22Rv1 (cell line): ENCODE measurements at regions not wholly inside any gene's neighbourhood (a gene's known extent, or its start where the extent isn't known, plus 50 kb on each side); places are given as distances from the start of the nearest gene placed in this dataset.

ENCODE experiments used
- H3K27ac ChIP-seq: fragments of 450-650 bp; 2 replicates; pipeline ENCODE4 v1.5.1; 2017
- ZFX ChIP-seq: fragments of 450-650 bp; IDR thresholded peaks from 2 replicates; pipeline ENCODE4 v1.6.1; 2017; ENCODE audit warnings: antibody characterized with exemption, borderline replicate concordance
- TF ChIP-seq, protein P1 (sequence below): fragments of 450-650 bp; IDR thresholded peaks from 2 replicates; pipeline ENCODE4 v1.5.1; 2017; ENCODE audit warnings: mild to moderate bottlenecking

DNA sequence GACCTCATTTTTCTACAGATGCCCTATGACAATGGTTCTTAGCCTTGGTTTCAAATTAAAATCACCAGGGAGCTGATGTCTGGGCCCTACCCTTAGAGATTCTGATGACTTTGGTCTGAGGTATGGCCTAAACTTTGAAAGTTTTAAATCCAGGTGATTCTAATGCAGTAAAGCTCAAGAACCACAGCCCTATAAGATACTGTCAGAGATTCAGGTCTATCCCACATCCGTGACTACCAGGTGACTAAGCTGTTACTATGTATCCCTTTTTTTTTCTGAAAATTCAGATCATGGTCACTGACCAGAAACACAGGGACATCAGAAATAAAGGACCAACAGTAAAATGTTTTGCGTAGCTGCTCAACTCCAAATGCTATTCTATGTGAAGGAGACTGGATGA lies 148.8 kb upstream of the BMP4 start:
- no peak overlapping the region for H3K27ac ChIP-seq
- TF ChIP-seq ZFX = no peak
- TF ChIP-seq, protein P1, sequence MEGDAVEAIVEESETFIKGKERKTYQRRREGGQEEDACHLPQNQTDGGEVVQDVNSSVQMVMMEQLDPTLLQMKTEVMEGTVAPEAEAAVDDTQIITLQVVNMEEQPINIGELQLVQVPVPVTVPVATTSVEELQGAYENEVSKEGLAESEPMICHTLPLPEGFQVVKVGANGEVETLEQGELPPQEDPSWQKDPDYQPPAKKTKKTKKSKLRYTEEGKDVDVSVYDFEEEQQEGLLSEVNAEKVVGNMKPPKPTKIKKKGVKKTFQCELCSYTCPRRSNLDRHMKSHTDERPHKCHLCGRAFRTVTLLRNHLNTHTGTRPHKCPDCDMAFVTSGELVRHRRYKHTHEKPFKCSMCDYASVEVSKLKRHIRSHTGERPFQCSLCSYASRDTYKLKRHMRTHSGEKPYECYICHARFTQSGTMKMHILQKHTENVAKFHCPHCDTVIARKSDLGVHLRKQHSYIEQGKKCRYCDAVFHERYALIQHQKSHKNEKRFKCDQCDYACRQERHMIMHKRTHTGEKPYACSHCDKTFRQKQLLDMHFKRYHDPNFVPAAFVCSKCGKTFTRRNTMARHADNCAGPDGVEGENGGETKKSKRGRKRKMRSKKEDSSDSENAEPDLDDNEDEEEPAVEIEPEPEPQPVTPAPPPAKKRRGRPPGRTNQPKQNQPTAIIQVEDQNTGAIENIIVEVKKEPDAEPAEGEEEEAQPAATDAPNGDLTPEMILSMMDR = no peak

DNA sequence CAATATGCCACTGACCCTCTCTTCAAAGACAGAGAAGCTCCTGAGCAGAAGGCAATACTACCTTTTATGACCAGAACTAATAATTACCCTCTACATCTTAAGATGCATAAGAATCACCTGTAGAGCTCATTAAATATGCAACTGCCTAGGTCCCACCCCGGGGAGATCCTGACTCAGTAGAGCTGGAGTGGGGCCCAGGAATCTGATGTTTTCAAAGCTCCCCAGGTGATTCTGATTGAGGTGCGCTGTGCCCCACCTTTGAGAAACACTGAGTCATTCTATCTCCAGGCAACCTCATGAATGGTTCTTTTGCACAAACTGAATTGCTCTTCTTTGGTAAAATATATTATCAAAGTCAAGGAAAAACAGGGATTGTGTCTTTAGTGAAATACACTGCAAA lies 149.3 kb upstream of the BMP4 start:
- no peak for TF ChIP-seq ZFX
- TF ChIP-seq, protein P1 = no peak

GRCh38 chr14:54106661-54107377 lies 150.2 kb upstream of the BMP4 start:
- H3K27ac ChIP-seq = no peak overlapping the region

More for the DNA sequence above, 149.3 kb upstream of the BMP4 start:
- no peak overlapping the region for H3K27ac ChIP-seq

GRCh38 chr14:54108481-54109471 lies 152.2 kb upstream of the BMP4 start:
- TF ChIP-seq, protein P1 = no peak
- TF ChIP-seq ZFX = no peak
- no peak overlapping the region for H3K27ac ChIP-seq

More at GRCh38 chr14:54106661-54107377, 150.2 kb upstream of the BMP4 start:
- TF ChIP-seq, protein P1 = no peak
- TF ChIP-seq ZFX = no peak

- no peak overlapping the region for H3K27ac ChIP-seq
- TF ChIP-seq ZFX = no peak
- TF ChIP-seq, protein P1 = no peak
These were observed 153.0 kb upstream of the BMP4 start for GRCh38 chr14:54109521-54110120.

DNA sequence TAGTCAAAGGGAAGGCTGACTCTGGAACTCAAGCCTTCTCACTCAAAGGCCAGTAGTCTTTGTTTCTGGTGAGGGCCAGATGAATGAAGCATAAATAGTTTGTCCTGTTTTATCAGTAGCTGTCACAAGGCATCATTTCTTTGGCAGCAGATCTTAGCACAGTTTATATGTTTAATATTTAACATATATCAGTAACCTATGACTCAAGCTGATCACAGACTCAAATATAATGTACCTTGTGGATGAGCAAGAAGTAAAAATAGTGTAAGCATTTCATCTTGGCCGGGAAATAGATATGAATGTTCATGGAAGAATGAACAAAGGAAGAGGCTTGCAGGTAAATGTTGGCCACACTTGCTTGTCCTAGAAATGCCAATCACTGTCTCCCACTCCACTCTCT lies 158.3 kb upstream of the BMP4 start:
- TF ChIP-seq ZFX = no peak
- TF ChIP-seq, protein P1 = no peak
- no peak overlapping the region for H3K27ac ChIP-seq
